IMR-90 (cell line): ENCODE measurements at regions not wholly inside any gene's neighbourhood (a gene's known extent, or its start where the extent isn't known, plus 50 kb on each side); places are given as distances from the start of the nearest gene placed in this dataset.

Experiments
- ATAC-seq: fragments of 200-7000 bp; cut with Tn5 transposase; 2 replicates; pipeline ENCODE4 v1.9.1; 2020; ENCODE audit warnings: low read depth, mild to moderate bottlenecking, moderate library complexity
- BruUV-seq: library from RNA; stranded (reverse); fragments of 400-500 nt; replicated peaks from 2 replicates; lab custom pipeline; 2021; lab: Mats Ljungman, UMichigan
- CTCF ChIA-PET: fragments of 300-600 bp; formaldehyde crosslinking; extraction: SDS; loops from one replicate; lab custom pipeline; 2021; ENCODE audit warnings: antibody characterized with exemption; lab: Yijun Ruan, JAX
- POLR2A ChIA-PET: fragments of 300-600 bp; sonication (Branson Sonifier 250); formaldehyde crosslinking; loops from one replicate; lab custom pipeline; 2022; ENCODE audit warnings: antibody characterized with exemption; ENCODE audit not compliant: unreplicated experiment; lab: Charles Lee
- DNase-seq: peaks from one replicate; pipeline ENCODE4 v3.0.0; 2013
- H2AFZ ChIP-seq: replicated peaks from 2 replicates; pipeline ENCODE3; 2013; ENCODE audit warnings: low read length, mild to moderate bottlenecking; ENCODE audit not compliant: poor library complexity
- H2AK5ac ChIP-seq: 2 replicates; pipeline ENCODE4 v1.6.1; 2013; ENCODE audit warnings: low read depth, low read length, inconsistent platforms
- H2AK9ac ChIP-seq: replicated peaks from 2 replicates; pipeline ENCODE3; 2013; ENCODE audit warnings: mild to moderate bottlenecking, low read depth, low read length, moderate library complexity; ENCODE audit not compliant: poor library complexity
- H2BK120ac ChIP-seq: 2 replicates; pipeline ENCODE4 v1.6.1; 2013; ENCODE audit warnings: low read depth, low read length, inconsistent platforms
- H2BK15ac ChIP-seq: 3 replicates; pipeline ENCODE4 v1.6.1; 2013; ENCODE audit warnings: low read depth, low read length, inconsistent platforms
- H2BK20ac ChIP-seq: 2 replicates; pipeline ENCODE4 v1.6.1; 2013; ENCODE audit warnings: low read depth, mild to moderate bottlenecking, inconsistent platforms, low read length, moderate library complexity
- H2BK5ac ChIP-seq: 2 replicates; pipeline ENCODE4 v1.6.1; 2013; ENCODE audit warnings: mild to moderate bottlenecking, low read depth, low read length, inconsistent platforms; ENCODE audit not compliant: poor library complexity, severe bottlenecking
- H3K14ac ChIP-seq: replicated peaks from 2 replicates; pipeline ENCODE4 v1.6.1; 2013; ENCODE audit warnings: low read depth, low read length, inconsistent platforms
- H3K18ac ChIP-seq: 2 replicates; pipeline ENCODE4 v1.6.1; 2013; ENCODE audit warnings: low read depth, low read length, control low read depth
- H3K23ac ChIP-seq: 2 replicates; pipeline ENCODE4 v1.6.1; 2013; ENCODE audit warnings: low read depth, low read length, inconsistent platforms
- H3K27ac ChIP-seq: 2 replicates; pipeline ENCODE4 v1.5.1; 2013; ENCODE audit warnings: mild to moderate bottlenecking, control low read depth, low read length; ENCODE audit not compliant: insufficient read depth
- H3K27me3 ChIP-seq: 2 replicates; pipeline ENCODE4 v1.6.1; 2013; ENCODE audit warnings: low read length; ENCODE audit not compliant: control insufficient read depth, insufficient read depth
- H3K36me3 ChIP-seq: 2 replicates; pipeline ENCODE4 v1.6.1; 2013; ENCODE audit warnings: low read length, mixed read lengths; ENCODE audit not compliant: control insufficient read depth, insufficient read depth
- H3K4ac ChIP-seq: 2 replicates; pipeline ENCODE4 v1.6.1; 2013; ENCODE audit warnings: low read depth, low read length, inconsistent platforms
- H3K4me1 ChIP-seq: 2 replicates; pipeline ENCODE4 v1.6.1; 2013; ENCODE audit warnings: low read length, mixed read lengths; ENCODE audit not compliant: control insufficient read depth, insufficient read depth
- H3K4me2 ChIP-seq: 2 replicates; pipeline ENCODE4 v1.6.1; 2013; ENCODE audit warnings: low read depth, mild to moderate bottlenecking, control low read depth, low read length, moderate library complexity
- H3K4me3 ChIP-seq: 2 replicates; pipeline ENCODE4 v1.5.1; 2013; ENCODE audit warnings: low read depth, mild to moderate bottlenecking, control low read depth, low read length, moderate library complexity; ENCODE audit not compliant: insufficient read depth
- H3K56ac ChIP-seq: 2 replicates; pipeline ENCODE4 v1.6.1; 2013; ENCODE audit warnings: low read length, inconsistent platforms; ENCODE audit not compliant: insufficient read depth; ENCODE audit errors: extremely low read depth
- H3K79me1 ChIP-seq, 2 experiments: 2 replicates each; pipeline ENCODE4 v1.6.1; 2013; ENCODE audit warnings: low read length in 2 of 2, inconsistent platforms in 1 of 2, low read depth in 1 of 2
- H3K9ac ChIP-seq: 2 replicates; pipeline ENCODE4 v1.6.1; 2013; ENCODE audit warnings: low read depth, low read length, control low read depth
- H3K9me1 ChIP-seq: 2 replicates; pipeline ENCODE4 v1.6.1; 2013; ENCODE audit warnings: low read length, inconsistent platforms; ENCODE audit not compliant: insufficient read depth
- H3K9me3 ChIP-seq: 2 replicates; pipeline ENCODE4 v1.6.1; 2013; ENCODE audit warnings: low read length; ENCODE audit not compliant: control insufficient read depth, insufficient read depth
- H4K20me1 ChIP-seq: 2 replicates; pipeline ENCODE4 v1.6.1; 2013; ENCODE audit warnings: low read length, inconsistent platforms; ENCODE audit not compliant: insufficient read depth
- H4K5ac ChIP-seq: 2 replicates; pipeline ENCODE4 v1.6.1; 2013; ENCODE audit warnings: mild to moderate bottlenecking, low read depth, low read length, control low read depth
- H4K8ac ChIP-seq, 2 experiments: 2 replicates each; pipeline ENCODE4 v1.6.1; 2013; ENCODE audit warnings: low read depth in 2 of 2, low read length in 2 of 2, control low read depth in 1 of 2, inconsistent platforms in 1 of 2
- H4K91ac ChIP-seq: 2 replicates; pipeline ENCODE4 v1.6.1; 2013; ENCODE audit warnings: low read depth, low read length, inconsistent platforms; ENCODE audit not compliant: insufficient read depth
- BHLHE40 ChIP-seq: fragments of 150-350 bp; IDR thresholded peaks from 2 replicates; pipeline ENCODE4 v1.6.1; 2016; ENCODE audit warnings: mild to moderate bottlenecking, low read depth, low read length
- CEBPB ChIP-seq: IDR thresholded peaks from 2 replicates; pipeline ENCODE4 v1.6.1; 2012; ENCODE audit warnings: low read depth, low read length, improper control_type of control experiment
- CHD1 ChIP-seq: IDR thresholded peaks from 2 replicates; pipeline ENCODE4 v1.6.1; 2012; ENCODE audit warnings: low read depth, low read length, improper control_type of control experiment
- CTCF ChIP-seq: conservative IDR thresholded peaks from 2 replicates; pipeline ENCODE4 v1.5.1; 2012; ENCODE audit warnings: mild to moderate bottlenecking, low read depth, low read length, improper control_type of control experiment
- FOS ChIP-seq: fragments of 150-350 bp; IDR thresholded peaks from 2 replicates; pipeline ENCODE4 v1.6.1; 2016; ENCODE audit warnings: low read depth, low read length
- MAFK ChIP-seq: IDR thresholded peaks from 2 replicates; pipeline ENCODE4 v1.6.1; 2012; ENCODE audit warnings: low read depth, low read length, improper control_type of control experiment
- MAZ ChIP-seq: IDR thresholded peaks from 2 replicates; pipeline ENCODE4 v1.6.1; 2012; ENCODE audit warnings: low read depth, mild to moderate bottlenecking, low read length, improper control_type of control experiment, moderate library complexity, borderline replicate concordance
- MXI1 ChIP-seq: IDR thresholded peaks from 2 replicates; pipeline ENCODE4 v1.6.1; 2012; ENCODE audit warnings: low read depth, mild to moderate bottlenecking, low read length, moderate library complexity, borderline replicate concordance
- NFE2L2 ChIP-seq: fragments of 150-350 bp; IDR thresholded peaks from 2 replicates; pipeline ENCODE4 v1.6.1; 2016; ENCODE audit warnings: low read depth, mild to moderate bottlenecking, low read length
- POLR2A ChIP-seq: IDR thresholded peaks from 2 replicates; pipeline ENCODE4 v1.6.1; 2012; ENCODE audit warnings: mild to moderate bottlenecking, low read depth, low read length
- RAD21 ChIP-seq: IDR thresholded peaks from 2 replicates; pipeline ENCODE4 v1.6.1; 2012; ENCODE audit warnings: low read length, improper control_type of control experiment
- RCOR1 ChIP-seq: IDR thresholded peaks from 2 replicates; pipeline ENCODE4 v1.6.1; 2012; ENCODE audit warnings: mild to moderate bottlenecking, low read length, improper control_type of control experiment; ENCODE audit not compliant: insufficient replicate concordance
- RFX5 ChIP-seq: IDR thresholded peaks from 2 replicates; pipeline ENCODE4 v1.8.0; 2012; ENCODE audit warnings: low read depth, mild to moderate bottlenecking, low read length, moderate library complexity
- SMC3 ChIP-seq: fragments of 150-350 bp; IDR thresholded peaks from 2 replicates; pipeline ENCODE4 v1.6.1; 2016; ENCODE audit warnings: low read depth, mild to moderate bottlenecking, antibody characterized with exemption, low read length, moderate library complexity
- USF2 ChIP-seq: fragments of 150-350 bp; IDR thresholded peaks from 2 replicates; pipeline ENCODE4 v1.6.1; 2017; ENCODE audit warnings: mild to moderate bottlenecking, antibody characterized with exemption, low read length, low read depth
- WGBS, 2 experiments: methylation state at CpG; one replicate each; pipeline versions ENCODE4 v1.1.5 to v1.1.7; 2013; ENCODE audit warnings: missing lambda C conversion rate in 2 of 2; ENCODE audit not compliant: insufficient read length in 1 of 2; ENCODE audit errors: extremely low coverage in 2 of 2; 5-methylcytosine and 5-hydroxymethylcytosine counted together
- dilution Hi-C: fragments of 300-500 bp; cut with HindIII; formaldehyde crosslinking; loops from one replicate; pipeline ENCODE4 v1.14.3; 2018; ENCODE audit warnings: low sequenced_read_pairs; ENCODE audit not compliant: unreplicated experiment
- in situ Hi-C: fragments of 300-500 bp; cut with MboI; formaldehyde crosslinking; loops from 3 replicates; pipeline ENCODE4 v1.14.3; 2019; ENCODE audit warnings: low sequenced_read_pairs, inconsistent platforms, mixed read lengths
- intact Hi-C: fragments of 100-400 bp; cut with micrococcal nuclease; formaldehyde crosslinking; loops from 2 replicates; pipeline ENCODE4 v1.10.0; 2022
- TF ChIP-seq, protein P1 (sequence below): fragments of 150-350 bp; IDR thresholded peaks from 2 replicates; pipeline ENCODE4 v1.6.1; 2016; ENCODE audit warnings: low read depth, mild to moderate bottlenecking, low read length, moderate library complexity, borderline replicate concordance

DNA sequence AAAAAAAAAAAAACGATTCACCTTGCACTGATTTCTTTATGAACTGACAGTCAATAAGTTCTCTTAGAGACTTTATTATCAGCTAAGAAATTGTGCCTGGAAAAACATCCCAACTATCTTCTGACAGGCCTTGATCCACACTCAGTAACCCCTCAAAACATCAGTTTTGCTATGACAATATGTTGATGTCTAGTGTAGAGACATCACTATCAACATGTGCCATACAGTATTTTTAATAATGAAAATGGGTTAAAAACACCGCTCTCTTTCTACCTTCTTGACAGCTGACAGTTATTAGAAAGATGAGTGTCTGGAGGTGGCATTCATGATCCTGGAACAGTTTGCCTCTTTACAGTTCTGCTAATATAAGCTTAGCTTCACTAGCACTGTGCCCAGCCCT is 175.8 kb upstream of the TMEM229A start:
- Histone ChIP-seq H3K79me1 (no peaks in the 10 kb centered on the region), H3K4me3 (no peak overlapping the region), H3K4me2 (no peak overlapping the region), H3K4ac (no peak overlapping the region), H4K5ac (no peak overlapping the region), H3K9me1 (no peaks in the 10 kb centered on the region), H3K56ac (no peak overlapping the region), H2BK120ac (no peak overlapping the region), H3K9ac (no peak overlapping the region), H3K36me3 (no peaks in the 10 kb centered on the region), H2AFZ (no peak overlapping the region), H2BK5ac (no peak overlapping the region), H3K27me3 (no peaks in the 10 kb centered on the region), H4K91ac (no peak overlapping the region), H3K4me1 (no peaks in the 10 kb centered on the region), H2BK15ac (no peak overlapping the region), H2AK9ac (no peak overlapping the region), H4K20me1 (no peaks in the 10 kb centered on the region), H3K14ac (no peak overlapping the region), H2BK20ac (no peak overlapping the region), H3K27ac (no peak overlapping the region), H3K18ac (no peak overlapping the region), H4K8ac (no peak overlapping the region), H3K9me3 (no peaks in the 10 kb centered on the region), H3K23ac (no peak overlapping the region), H2AK5ac (no peak overlapping the region)
- TF ChIP-seq CTCF = no peak
- TF ChIP-seq BHLHE40 = no peak
- TF ChIP-seq RAD21 = no peak
- TF ChIP-seq CHD1 = no peak
- TF ChIP-seq RCOR1 = no peak
- no peak for TF ChIP-seq MAFK
- no peak for TF ChIP-seq USF2
- no peak for TF ChIP-seq MAZ
- TF ChIP-seq, protein P1, sequence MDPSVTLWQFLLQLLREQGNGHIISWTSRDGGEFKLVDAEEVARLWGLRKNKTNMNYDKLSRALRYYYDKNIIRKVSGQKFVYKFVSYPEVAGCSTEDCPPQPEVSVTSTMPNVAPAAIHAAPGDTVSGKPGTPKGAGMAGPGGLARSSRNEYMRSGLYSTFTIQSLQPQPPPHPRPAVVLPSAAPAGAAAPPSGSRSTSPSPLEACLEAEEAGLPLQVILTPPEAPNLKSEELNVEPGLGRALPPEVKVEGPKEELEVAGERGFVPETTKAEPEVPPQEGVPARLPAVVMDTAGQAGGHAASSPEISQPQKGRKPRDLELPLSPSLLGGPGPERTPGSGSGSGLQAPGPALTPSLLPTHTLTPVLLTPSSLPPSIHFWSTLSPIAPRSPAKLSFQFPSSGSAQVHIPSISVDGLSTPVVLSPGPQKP = no peak
- no peak for TF ChIP-seq POLR2A
- no peak for TF ChIP-seq NFE2L2
- TF ChIP-seq CEBPB = no peak
- no peak for TF ChIP-seq MXI1
- no peak for TF ChIP-seq RFX5
- no peak for TF ChIP-seq SMC3
- TF ChIP-seq FOS = no peak
- dilution Hi-C loops (no loop called here), intact Hi-C loops (no loop called here), in situ Hi-C loops (no loop called here)
- DNase-seq (no peak), ATAC-seq (no peak)
- CTCF ChIA-PET = no interaction called here
- no TSS peak for BruUV-seq
- POLR2A ChIA-PET = no interaction called here
- WGBS, 2 experiments = no CpG with 5 or more reads among the region's 2 CpGs
